KMS-11 (cell line): ENCODE measurements at regions not wholly inside any gene's neighbourhood (a gene's known extent, or its start where the extent isn't known, plus 50 kb on each side); places are given as distances from the start of the nearest gene placed in this dataset.

Experiments used
- H2AFZ ChIP-seq: fragments of 200-600 bp; sonication (generic); 2 replicates; pipeline ENCODE4 v1.6.1; 2016; ENCODE audit warnings: antibody characterized with exemption, mixed run types, low read depth
- H3K27ac ChIP-seq: fragments of 200-600 bp; sonication (generic); 2 replicates; pipeline ENCODE4 v1.6.1; 2016; ENCODE audit warnings: mild to moderate bottlenecking, mixed run types
- H3K27me3 ChIP-seq: fragments of 200-600 bp; sonication (generic); 2 replicates; pipeline ENCODE4 v1.6.1; 2017; ENCODE audit warnings: mild to moderate bottlenecking, low read depth, mixed run types, moderate library complexity; ENCODE audit not compliant: insufficient read depth
- H3K36me3 ChIP-seq: fragments of 200-600 bp; sonication (generic); 2 replicates; pipeline ENCODE4 v1.6.1; 2017; ENCODE audit warnings: mild to moderate bottlenecking, mixed run types; ENCODE audit not compliant: insufficient read depth
- H3K4me1 ChIP-seq: fragments of 200-600 bp; sonication (generic); 2 replicates; pipeline ENCODE4 v1.6.1; 2016; ENCODE audit warnings: mild to moderate bottlenecking, low read depth, mixed run types; ENCODE audit not compliant: poor library complexity, severe bottlenecking
- H3K4me2 ChIP-seq: fragments of 200-600 bp; sonication (generic); 2 replicates; pipeline ENCODE4 v1.7.0; 2016; ENCODE audit warnings: mild to moderate bottlenecking, mixed run types
- H3K4me3 ChIP-seq: fragments of 200-600 bp; sonication (generic); IDR thresholded peaks from 2 replicates; pipeline ENCODE4 v1.6.1; 2017; ENCODE audit warnings: low read depth, low read length, mixed read lengths; ENCODE audit not compliant: insufficient read depth
- H3K79me2 ChIP-seq: fragments of 200-600 bp; sonication (generic); 2 replicates; pipeline ENCODE4 v1.6.1; 2016; ENCODE audit warnings: low read depth, mixed run types; ENCODE audit not compliant: insufficient read depth
- H3K9ac ChIP-seq: fragments of 200-600 bp; sonication (generic); 2 replicates; pipeline ENCODE4 v1.6.1; 2016; ENCODE audit warnings: mild to moderate bottlenecking, mixed run types
- H4K20me1 ChIP-seq: fragments of 200-600 bp; sonication (generic); 2 replicates; pipeline ENCODE4 v1.6.1; 2016; ENCODE audit warnings: mild to moderate bottlenecking, mixed run types; ENCODE audit not compliant: insufficient read depth
- CTCF ChIP-seq: fragments of 200-600 bp; sonication (generic); conservative IDR thresholded peaks from 2 replicates; pipeline ENCODE4 v1.6.1; 2017; ENCODE audit warnings: low read depth, mild to moderate bottlenecking, antibody characterized with exemption, low read length, moderate library complexity, mixed read lengths

- TF ChIP-seq CTCF: no peak
- Histone ChIP-seq H3K4me2 (no peak overlapping the region), H3K4me1 (no peaks in the 10 kb centered on the region), H3K27me3 (no peaks in the 10 kb centered on the region), H2AFZ (no peak overlapping the region), H3K79me2 (no peaks in the 10 kb centered on the region), H3K27ac (no peak overlapping the region), H3K4me3 (no peak overlapping the region), H4K20me1 (no peaks in the 10 kb centered on the region), H3K36me3 (no peaks in the 10 kb centered on the region), H3K9ac (no peak overlapping the region)
Observed at GRCh38 chr14:97499790-97500481, 702.8 kb downstream of the VRK1 start.

GRCh38 chr14:97506626-97507025, 709.4 kb downstream of the VRK1 start:
- Histone ChIP-seq H3K79me2 (no peaks in the 10 kb centered on the region), H3K27ac (no peak overlapping the region), H2AFZ (no peak overlapping the region), H3K9ac (no peak overlapping the region), H3K36me3 (no peaks in the 10 kb centered on the region), H3K27me3 (no peaks in the 10 kb centered on the region), H3K4me2 (no peak overlapping the region), H3K4me3 (no peak overlapping the region), H3K4me1 (no peaks in the 10 kb centered on the region), H4K20me1 (no peaks in the 10 kb centered on the region)
- TF ChIP-seq CTCF: no peak

- no peak for TF ChIP-seq CTCF
- no peak overlapping the region for H3K27ac ChIP-seq
Observed at GRCh38 chr14:97513891-97514290, 716.7 kb downstream of the VRK1 start.

GRCh38 chr14:97517566-97518234, 720.5 kb downstream of the VRK1 start:
- TF ChIP-seq CTCF: no peak
- no peaks in the 10 kb centered on the region for H3K4me1 ChIP-seq
- no peak overlapping the region for H3K4me2 ChIP-seq
- H3K4me3 ChIP-seq: no peak overlapping the region
- no peaks in the 10 kb centered on the region for H4K20me1 ChIP-seq
- no peak overlapping the region for H3K9ac ChIP-seq
- H3K79me2 ChIP-seq: no peaks in the 10 kb centered on the region
- H3K27ac ChIP-seq: no peak overlapping the region
- H3K27me3 ChIP-seq: no peaks in the 10 kb centered on the region
- H3K36me3 ChIP-seq: no peaks in the 10 kb centered on the region
- H2AFZ ChIP-seq: no peak overlapping the region

More at GRCh38 chr14:97513891-97514290, 716.7 kb downstream of the VRK1 start:
- Histone ChIP-seq H2AFZ (no peak overlapping the region), H3K79me2 (no peaks in the 10 kb centered on the region), H3K27me3 (no peaks in the 10 kb centered on the region), H3K4me2 (no peak overlapping the region), H3K4me3 (no peak overlapping the region), H3K4me1 (no peaks in the 10 kb centered on the region), H4K20me1 (no peaks in the 10 kb centered on the region), H3K9ac (no peak overlapping the region), H3K36me3 (no peaks in the 10 kb centered on the region)
